Ovary (tissue), 3 donors: ENCODE measurements at regions not wholly inside any gene's neighbourhood (a gene's known extent, or its start where the extent isn't known, plus 50 kb on each side); places are given as distances from the start of the nearest gene placed in this dataset.

ENCODE experiments used
- EP300 ChIP-seq: sonication (generic); formaldehyde crosslinking; IDR thresholded peaks from one replicate; pipeline ENCODE4 v1.6.1; 2017; ENCODE audit warnings: antibody characterized with exemption
- POLR2A ChIP-seq: fragments of 450-650 bp; IDR thresholded peaks from one replicate; pipeline ENCODE4 v1.6.1; 2017; ENCODE audit warnings: antibody characterized with exemption, mild to moderate bottlenecking, moderate library complexity
- TF ChIP-seq, protein P1 (sequence below), 3 donors: fragments of 450-650 bp in 2 of 3; fragments of 200-600 bp in 1 of 3; IDR thresholded peaks; one replicate each; pipeline versions ENCODE4 v1.5.1 to v1.8.0; 2016 to 2022; ENCODE audit warnings: antibody characterized with exemption in 3 of 3, mild to moderate bottlenecking in 1 of 3
- donor health status: DM: no; HTN: no; CAD: no.

GRCh38 chr18:46271488-46271887 is 167.3 kb downstream of the HAUS1 start:
- TF ChIP-seq, protein P1, sequence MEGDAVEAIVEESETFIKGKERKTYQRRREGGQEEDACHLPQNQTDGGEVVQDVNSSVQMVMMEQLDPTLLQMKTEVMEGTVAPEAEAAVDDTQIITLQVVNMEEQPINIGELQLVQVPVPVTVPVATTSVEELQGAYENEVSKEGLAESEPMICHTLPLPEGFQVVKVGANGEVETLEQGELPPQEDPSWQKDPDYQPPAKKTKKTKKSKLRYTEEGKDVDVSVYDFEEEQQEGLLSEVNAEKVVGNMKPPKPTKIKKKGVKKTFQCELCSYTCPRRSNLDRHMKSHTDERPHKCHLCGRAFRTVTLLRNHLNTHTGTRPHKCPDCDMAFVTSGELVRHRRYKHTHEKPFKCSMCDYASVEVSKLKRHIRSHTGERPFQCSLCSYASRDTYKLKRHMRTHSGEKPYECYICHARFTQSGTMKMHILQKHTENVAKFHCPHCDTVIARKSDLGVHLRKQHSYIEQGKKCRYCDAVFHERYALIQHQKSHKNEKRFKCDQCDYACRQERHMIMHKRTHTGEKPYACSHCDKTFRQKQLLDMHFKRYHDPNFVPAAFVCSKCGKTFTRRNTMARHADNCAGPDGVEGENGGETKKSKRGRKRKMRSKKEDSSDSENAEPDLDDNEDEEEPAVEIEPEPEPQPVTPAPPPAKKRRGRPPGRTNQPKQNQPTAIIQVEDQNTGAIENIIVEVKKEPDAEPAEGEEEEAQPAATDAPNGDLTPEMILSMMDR (IDR thresholded peaks at IDR 0.05), result no peak
- TF ChIP-seq POLR2A (no peak), EP300 (no peak)
